Transverse colon (tissue), 4 donors: ENCODE measurements at regions not wholly inside any gene's neighbourhood (a gene's known extent, or its start where the extent isn't known, plus 50 kb on each side); places are given as distances from the start of the nearest gene placed in this dataset.
"Not testable (repeated sequence)": the region's sequence is repeated elsewhere in the genome, so short reads cannot be mapped to it uniquely, and the experiment has no call there.

Experiments
- DNase-seq: peaks from one replicate; pipeline ENCODE4 v3.0.0-alpha.2; 2019
- H3K27ac ChIP-seq, 4 donors: fragments of 200-600 bp; sonication (generic); 2 replicates each; pipeline ENCODE4 v1.5.1; 2016 to 2018; ENCODE audit warnings: inconsistent platforms in 4 of 4
- H3K27me3 ChIP-seq: fragments of 200-600 bp; sonication (generic); 2 replicates; pipeline ENCODE4 v1.5.1; 2017; ENCODE audit warnings: inconsistent platforms
- H3K36me3 ChIP-seq, 4 donors: fragments of 200-600 bp; sonication (generic); 2 replicates each; pipeline ENCODE4 v1.5.1; 2017 to 2019; ENCODE audit warnings: inconsistent platforms in 4 of 4
- H3K4me1 ChIP-seq, 4 donors: fragments of 200-600 bp; sonication (generic); 2 replicates each; pipeline ENCODE4 v1.5.1; 2017 to 2020; ENCODE audit warnings: inconsistent platforms in 4 of 4
- H3K4me3 ChIP-seq, 4 donors: fragments of 200-600 bp; sonication (generic); 1 replicate in 1 of 4; 2 replicates in 3 of 4; pipeline versions ENCODE4 v1.5.1 to v1.6.1; 2017 to 2019; ENCODE audit warnings: inconsistent platforms in 4 of 4
- H3K9me3 ChIP-seq, 2 donors: fragments of 200-600 bp; sonication (generic); 2 replicates each; pipeline ENCODE4 v1.5.1; 2017 to 2019; ENCODE audit warnings: inconsistent platforms in 2 of 2
- CTCF ChIP-seq, 5 experiments: fragments of 200-600 bp in 3 of 5; fragments of 450-650 bp in 2 of 5; sonication (generic) in 3 of 5; IDR thresholded peaks; 1 replicate in 2 of 5; 2 replicates in 3 of 5; pipeline ENCODE4 v1.5.1; 2016 to 2017; ENCODE audit warnings: antibody characterized with exemption in 5 of 5, inconsistent platforms in 3 of 5, mild to moderate bottlenecking in 2 of 5, moderate library complexity in 1 of 5
- EP300 ChIP-seq: sonication (generic); formaldehyde crosslinking; IDR thresholded peaks from one replicate; pipeline ENCODE4 v1.6.1; 2017; ENCODE audit warnings: antibody characterized with exemption, low read depth
- POLR2A ChIP-seq: fragments of 450-650 bp; IDR thresholded peaks from one replicate; pipeline ENCODE4 v1.6.1; 2016; ENCODE audit warnings: antibody characterized with exemption, mild to moderate bottlenecking, moderate library complexity
- POLR2AphosphoS5 ChIP-seq, 3 donors: sonication (generic); formaldehyde crosslinking; IDR thresholded peaks; one replicate each; pipeline ENCODE4 v1.6.1; 2016; ENCODE audit warnings: antibody characterized with exemption in 3 of 3
- WGBS, 2 donors: methylation state at CpG; one replicate each; pipeline ENCODE4 v1.1.5; 2018; ENCODE audit warnings: low coverage in 1 of 2; 5-methylcytosine and 5-hydroxymethylcytosine counted together
- in situ Hi-C, 4 donors: fragments of 200-750 bp; cut with MboI; loops; one replicate each; pipeline versions ENCODE4 v1.15.0 to v1.15.1; 2017; ENCODE audit warnings: low sequenced_read_pairs in 3 of 4, low pct_ligation_motif_present in 1 of 4, low pct_unique_long_range_greater_than_20kb in 1 of 4
- intact Hi-C: fragments of 100-400 bp; cut with DNase I; formaldehyde crosslinking; loops from one replicate; pipeline ENCODE4 v1.15.1; 2023; ENCODE audit warnings: low total_unique reads

- H3K27me3 ChIP-seq, H3K27ac ChIP-seq, H3K9me3 ChIP-seq, intact Hi-C loops, H3K4me1 ChIP-seq, in situ Hi-C loops, DNase-seq, H3K36me3 ChIP-seq, H3K4me3 ChIP-seq: not testable (repeated sequence)
- 60 to 83% methylated on average over 2 to 9 of the region's 9 CpGs for WGBS, 2 donors
Observed at GRCh38 chr10:29363930-29364329, 75.1 kb downstream of the LYZL1 start.

- H3K27ac ChIP-seq, H3K4me3 ChIP-seq, H3K27me3 ChIP-seq, DNase-seq, H3K9me3 ChIP-seq, in situ Hi-C loops, intact Hi-C loops, H3K36me3 ChIP-seq, H3K4me1 ChIP-seq: not testable (repeated sequence)
- 92% methylated on average over 27 of the region's 27 CpGs; no CpG with 5 or more reads in 1 of the 2 donors for WGBS, 2 donors
Observed at GRCh38 chr10:29366206-29366605, 77.3 kb downstream of the LYZL1 start.

GRCh38 chr10:29369419-29369818 lies 80.5 kb downstream of the LYZL1 start:
- no peaks in the 10 kb centered on the region for H3K36me3 ChIP-seq
- no peak for DNase-seq
- no peaks in the 10 kb centered on the region for H3K27me3 ChIP-seq
- 49 to 67% methylated on average over 4 to 5 of the region's 5 CpGs for WGBS, 2 donors
- no peak overlapping the region for H3K27ac ChIP-seq
- in situ Hi-C loops = no loop called here
- no peaks in the 10 kb centered on the region for H3K9me3 ChIP-seq
- intact Hi-C loops = no loop called here
- no peaks in the 10 kb centered on the region for H3K4me1 ChIP-seq
- TF ChIP-seq CTCF (IDR thresholded peaks at IDR 0.05) (no peak), EP300 (no peak), POLR2AphosphoS5 (IDR thresholded peaks at IDR 0.05) (no peak)
- H3K4me3 ChIP-seq = no peak overlapping the region

- H3K9me3 ChIP-seq = no peaks in the 10 kb centered on the region
- intact Hi-C loops = no loop called here
- H3K27ac ChIP-seq = no peak overlapping the region
- no peaks in the 10 kb centered on the region for H3K27me3 ChIP-seq
- no peaks in the 10 kb centered on the region for H3K4me1 ChIP-seq
- H3K36me3 ChIP-seq = no peaks in the 10 kb centered on the region
- WGBS, 2 donors = 45 to 65% methylated on average over 9 to 17 of the region's 17 CpGs
- DNase-seq = no peak
- H3K4me3 ChIP-seq = no peak overlapping the region
- in situ Hi-C loops = no loop called here
- no peak for TF ChIP-seq CTCF (IDR thresholded peaks at IDR 0.05)
- TF ChIP-seq POLR2A = no peak
Observed at GRCh38 chr10:29370097-29371092, 81.5 kb downstream of the LYZL1 start.

- DNase-seq = no peak
- Histone ChIP-seq H3K4me1 (no peaks in the 10 kb centered on the region), H3K27me3 (no peaks in the 10 kb centered on the region), H3K9me3 (no peaks in the 10 kb centered on the region), H3K36me3 (no peaks in the 10 kb centered on the region), H3K27ac (no peak overlapping the region), H3K4me3 (no peak overlapping the region)
- WGBS, 2 donors = 71 to 80% methylated on average over 5 of the region's 5 CpGs
- intact Hi-C loops = no loop called here
- in situ Hi-C loops = no loop called here
- TF ChIP-seq POLR2A (no peak), POLR2AphosphoS5 (IDR thresholded peaks at IDR 0.05) (no peak), CTCF (IDR thresholded peaks at IDR 0.05) (no peak), EP300 (no peak)
Observed at GRCh38 chr10:29372920-29373319, 84.0 kb downstream of the LYZL1 start.
